ENCODE measurements at regions not wholly inside any gene's neighbourhood (a gene's known extent, or its start where the extent isn't known, plus 50 kb on each side); places are given as distances from the start of the nearest gene placed in this dataset.

- no peak for TF ChIP-seq ZNF24 (IDR thresholded peaks at IDR 0.05)
- no peak for TF ChIP-seq REST (IDR thresholded peaks at IDR 0.05; ENCODE audit: borderline replicate concordance)
- TF ChIP-seq REST (CRISPR knock-in tag; IDR thresholded peaks at IDR 0.05; ENCODE audit: low read depth) = no peak
- no peak for TF ChIP-seq JUNB (CRISPR knock-in tag; conservative IDR thresholded peaks at IDR 0.05)
- TF ChIP-seq RAD51 (IDR thresholded peaks at IDR 0.05; ENCODE audit: borderline replicate concordance, low read depth) = no peak
- TF ChIP-seq CREB3 (tag; conservative IDR thresholded peaks at IDR 0.05; ENCODE audit: low read depth) = no peak
- TF ChIP-seq MTA3 (IDR thresholded peaks at IDR 0.05; ENCODE audit: borderline replicate concordance) = no peak
- TF ChIP-seq POLR2AphosphoS5 (IDR thresholded peaks at IDR 0.05; ENCODE audit: control insufficient read depth, insufficient read depth, low read depth, low read length) = no peak
- no peak for TF ChIP-seq MAX (CRISPR knock-in tag; IDR thresholded peaks at IDR 0.05)
These were observed 67.0 kb upstream of the TMLHE start for GRCh38 chrX:155679715-155680114.
